ENCODE measurements at regions not wholly inside any gene's neighbourhood (a gene's known extent, or its start where the extent isn't known, plus 50 kb on each side); places are given as distances from the start of the nearest gene placed in this dataset.
"Not testable (repeated sequence)": the region's sequence is repeated elsewhere in the genome, so short reads cannot be mapped to it uniquely, and the experiment has no call there.

DNA sequence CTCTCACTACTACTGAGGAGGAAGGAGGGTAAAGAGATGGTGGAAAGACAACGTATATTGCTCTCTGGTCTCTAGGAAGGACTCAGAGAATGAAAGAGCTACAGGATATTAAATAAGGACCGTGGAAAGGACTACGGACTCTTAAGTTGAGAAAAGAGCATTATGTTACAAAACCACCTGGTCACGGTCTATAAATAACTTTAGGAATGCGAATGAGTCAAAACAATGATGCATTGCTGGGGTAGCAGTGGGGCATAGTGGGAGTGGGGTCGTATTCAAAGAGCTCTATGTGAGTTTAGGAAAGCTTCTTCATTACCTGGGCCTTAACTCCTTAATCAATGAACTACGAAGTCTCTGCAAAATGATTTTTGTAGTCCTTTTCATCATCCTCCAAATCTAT, 295.7 kb upstream of the SOX14 start:
- DNase-seq, result no peak

DNA sequence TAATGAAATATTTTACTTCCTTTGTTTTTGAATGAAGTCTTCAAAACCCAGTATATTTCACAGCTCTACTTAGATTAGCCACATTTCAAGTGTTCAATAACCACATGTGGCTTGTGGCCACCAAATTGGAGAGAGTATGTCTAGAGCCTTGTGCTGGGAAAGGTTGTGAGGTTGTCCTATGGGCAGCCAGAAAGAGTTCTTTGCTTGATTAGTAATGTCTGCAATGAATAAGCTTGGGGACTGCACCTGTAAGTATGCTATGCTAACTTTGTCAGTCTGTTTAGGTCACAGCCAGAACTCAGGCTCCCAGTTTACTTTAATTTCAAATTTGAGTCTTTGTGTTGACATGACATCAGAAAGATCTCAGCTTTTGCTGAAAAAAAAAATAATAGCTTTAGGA, 294.9 kb upstream of the SOX14 start:
- no peak for DNase-seq

DNA sequence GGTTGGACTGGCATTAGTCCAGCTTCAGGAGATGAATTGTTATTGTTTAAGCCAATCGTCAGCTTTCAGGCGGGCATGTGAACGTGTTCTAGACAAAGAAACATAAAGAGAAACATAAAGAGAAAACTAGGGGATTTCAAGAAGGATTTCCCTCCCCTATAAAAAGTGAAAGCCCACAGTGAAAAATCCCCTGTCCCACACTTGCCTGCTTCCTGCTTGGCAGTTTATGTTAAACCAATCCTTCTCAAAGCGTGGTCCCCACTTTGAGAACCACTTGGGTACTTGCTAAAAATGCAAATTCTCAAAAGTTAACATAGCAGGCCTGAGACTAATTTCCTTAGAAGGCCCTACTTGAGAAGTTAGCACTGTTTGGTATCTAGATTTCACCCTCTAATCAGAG, 293.0 kb upstream of the SOX14 start:
- no peak for DNase-seq

DNA sequence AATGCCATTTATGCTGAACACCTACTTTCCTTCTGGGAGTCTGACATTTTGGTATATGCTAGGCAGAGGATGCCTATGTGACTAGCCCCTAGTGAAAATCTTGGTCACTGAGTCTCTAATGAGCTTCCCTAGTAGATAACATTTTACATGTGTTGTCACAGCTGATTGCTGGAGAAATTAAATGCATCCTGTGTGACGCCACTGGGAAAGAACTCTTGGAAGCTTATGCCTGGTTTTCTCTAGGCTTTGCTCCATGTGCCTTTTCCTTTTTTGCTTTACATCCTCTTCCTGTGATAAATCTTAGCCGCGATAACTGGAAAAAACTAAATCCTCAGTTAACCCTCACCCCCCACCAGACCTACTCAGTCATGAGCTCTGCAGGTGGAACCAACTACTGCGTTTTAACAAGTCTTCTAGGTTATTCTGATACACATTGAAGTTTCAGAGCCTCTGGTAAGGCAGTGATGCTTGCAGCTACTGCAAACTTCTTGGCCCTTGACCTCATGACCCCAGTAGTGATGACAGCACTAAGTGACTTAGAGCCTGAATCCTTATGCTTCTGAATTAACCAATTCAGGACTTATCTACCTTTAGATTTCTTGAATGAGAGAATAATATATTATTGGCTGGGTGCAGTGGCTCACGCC, 292.4 kb upstream of the SOX14 start:
- DNase-seq, result no peak

DNA sequence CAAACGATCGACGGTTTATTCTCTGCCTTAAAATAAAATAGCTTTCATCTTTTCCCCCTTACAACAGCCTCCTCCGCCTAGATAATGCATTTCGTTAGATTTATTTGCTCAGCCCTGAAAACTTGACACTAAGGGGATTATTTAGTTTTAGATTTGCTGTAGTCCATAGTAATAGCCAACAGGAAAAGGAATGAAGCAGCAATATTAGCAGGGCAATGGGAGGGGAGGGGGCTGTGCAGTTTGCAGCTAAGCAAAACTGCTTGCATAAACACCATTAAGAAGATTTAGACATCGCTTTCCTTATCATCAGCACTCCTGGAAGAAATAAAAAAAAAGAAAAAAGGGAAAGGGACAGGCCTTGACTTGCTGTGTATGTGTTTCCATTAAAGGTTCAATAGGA, 286.5 kb upstream of the SOX14 start:
- DNase-seq, result no peak

DNA sequence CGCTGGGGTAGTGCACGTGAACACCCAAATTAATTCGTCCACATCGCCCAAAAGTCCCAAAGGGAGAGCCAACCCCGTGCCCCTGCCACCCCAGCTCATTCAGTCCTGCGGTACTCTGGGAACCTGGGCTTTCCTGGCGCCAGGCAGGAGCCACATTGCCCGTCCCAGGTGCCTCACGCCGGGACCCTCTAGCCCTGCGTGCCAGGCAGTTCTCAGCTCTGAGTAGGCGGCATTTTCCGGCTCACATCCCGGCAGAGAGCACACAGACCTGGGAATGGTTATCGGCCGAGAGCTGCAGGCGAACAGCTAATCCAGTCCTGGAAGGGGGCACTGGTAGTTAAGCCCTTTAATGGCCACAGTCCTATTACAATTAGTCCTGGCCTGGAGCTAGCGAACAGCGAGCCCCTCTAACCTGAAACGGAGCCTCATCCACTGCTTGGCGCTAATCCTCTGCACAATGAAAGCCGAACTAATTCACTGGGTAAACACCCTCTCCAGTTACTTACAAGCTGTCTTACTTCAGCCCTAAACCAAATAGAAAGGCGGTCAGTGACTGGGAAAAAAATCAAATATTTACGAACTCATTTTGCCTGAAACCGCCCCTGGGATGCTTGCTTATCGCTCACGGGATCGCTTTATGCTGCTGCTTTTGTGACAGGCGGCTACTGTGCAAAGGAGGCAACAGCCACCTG, 254.6 kb upstream of the SOX14 start:
- peak; percentile 31 for DNase-seq

DNA sequence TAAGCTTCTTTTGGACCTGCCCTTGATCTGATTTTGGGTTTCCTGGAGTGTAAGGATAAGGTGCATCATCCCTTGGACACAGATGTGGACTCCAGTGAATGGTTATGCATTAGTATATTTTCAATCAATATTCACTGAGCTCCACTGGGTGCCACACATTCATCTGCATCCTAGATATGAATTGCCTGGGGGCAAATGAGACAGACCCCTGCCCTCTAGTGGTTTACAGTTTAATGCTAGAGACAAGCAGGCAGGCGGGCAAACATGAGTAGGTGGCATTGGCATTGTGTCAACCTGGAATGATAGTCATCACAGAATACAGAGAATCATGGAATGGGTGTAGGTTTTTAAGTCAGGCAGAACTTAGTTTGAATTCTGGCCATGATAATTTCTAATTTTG, 252.5 kb upstream of the SOX14 start:
- no peak for DNase-seq

DNA sequence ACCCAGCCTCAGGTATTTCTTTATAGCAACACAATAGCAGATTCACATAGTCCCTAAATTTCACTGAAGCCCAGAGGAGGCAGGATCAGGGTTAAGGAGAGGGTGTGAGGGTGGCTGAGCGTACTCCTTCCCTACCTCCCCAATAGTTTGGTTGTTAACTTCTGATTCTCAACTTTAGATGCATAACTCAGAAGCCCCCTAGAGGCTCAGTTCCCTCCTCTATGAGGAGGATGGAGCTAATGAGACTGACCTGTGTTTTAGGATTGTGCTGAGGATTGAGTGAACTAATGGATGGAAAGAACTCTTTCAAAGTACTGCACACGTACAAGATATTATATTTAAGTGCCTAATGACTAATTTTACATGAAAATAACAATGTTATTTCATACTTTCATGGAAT, 249.3 kb upstream of the SOX14 start:
- no peak for DNase-seq

DNA sequence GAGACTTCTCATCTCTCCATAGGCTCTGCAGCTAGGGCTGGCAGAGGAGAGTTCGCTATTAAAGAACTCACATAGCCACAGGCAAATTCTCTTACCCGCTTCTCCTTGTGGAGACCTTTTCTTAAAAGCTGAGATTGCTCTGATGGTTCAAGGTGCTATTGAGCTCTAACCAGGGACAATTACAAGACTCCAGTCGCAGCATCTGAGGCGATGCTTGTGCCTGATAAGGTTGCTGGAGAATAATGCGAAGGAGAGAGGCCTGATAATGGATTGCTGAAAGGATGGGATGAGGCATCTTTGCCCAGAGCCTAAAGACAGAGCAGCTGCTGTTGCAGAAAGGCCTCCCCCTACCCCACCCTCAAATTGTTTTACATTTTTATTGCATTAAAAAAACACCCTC, 244.5 kb upstream of the SOX14 start:
- DNase-seq, result no peak

DNA sequence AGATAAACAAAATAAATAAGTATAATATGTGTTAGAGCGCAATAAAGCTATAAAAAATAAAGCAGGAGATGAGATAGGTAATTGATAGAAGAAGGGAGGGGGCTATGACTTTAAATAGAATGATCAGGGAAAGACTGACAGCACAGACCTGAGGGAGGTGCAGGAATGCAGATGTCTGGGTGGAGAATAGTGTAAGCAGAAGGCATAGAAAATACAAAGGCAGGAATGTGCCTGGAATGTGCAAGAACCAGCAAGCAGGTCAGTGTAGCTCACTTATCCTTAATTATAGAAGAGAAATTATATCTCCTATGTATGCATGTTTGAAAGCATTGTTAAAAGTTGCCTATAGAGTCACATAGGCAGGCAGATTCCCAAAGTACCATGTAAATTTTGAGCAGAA, 239.4 kb upstream of the SOX14 start:
- DNase-seq, result no peak

DNA sequence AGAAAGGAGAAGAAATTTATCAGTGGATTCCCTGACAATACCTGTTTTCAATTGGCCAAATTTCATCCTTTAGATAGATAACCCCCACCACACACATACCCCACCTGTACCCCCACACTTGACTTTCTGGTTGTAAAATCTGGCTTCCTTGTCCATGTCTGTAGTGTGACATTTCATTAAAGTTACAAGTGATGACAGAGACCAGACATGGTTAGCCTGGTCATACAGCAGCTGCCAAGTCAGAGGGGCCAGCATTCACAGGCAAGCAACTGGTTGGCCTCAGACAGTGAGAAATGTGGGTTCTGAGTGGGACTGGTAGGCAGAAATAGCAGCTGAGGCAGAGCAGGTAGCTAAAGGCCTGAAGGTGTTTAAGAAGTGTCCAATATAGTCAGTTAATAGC, 238.6 kb upstream of the SOX14 start:
- no peak for DNase-seq

DNA sequence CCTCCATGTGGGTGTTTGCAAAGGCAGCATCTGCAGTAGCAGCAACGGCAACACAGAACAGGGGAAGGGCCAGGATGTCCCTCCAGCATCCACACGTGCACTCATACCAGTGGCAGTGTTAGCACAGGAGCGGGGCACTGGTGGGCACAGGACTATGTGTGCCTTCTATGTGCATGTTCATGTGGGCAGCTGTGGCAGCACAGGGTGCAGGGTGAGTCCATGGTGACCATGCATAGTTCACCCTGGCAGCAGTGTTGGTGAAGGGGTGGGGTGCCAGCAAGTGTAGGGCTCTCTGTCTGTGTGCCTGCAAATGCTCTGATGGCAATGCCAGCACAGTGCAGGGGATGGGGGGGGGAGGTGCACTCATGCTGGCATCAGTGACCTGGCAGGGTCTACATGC, 222.1 kb upstream of the SOX14 start:
- no peak for DNase-seq

DNA sequence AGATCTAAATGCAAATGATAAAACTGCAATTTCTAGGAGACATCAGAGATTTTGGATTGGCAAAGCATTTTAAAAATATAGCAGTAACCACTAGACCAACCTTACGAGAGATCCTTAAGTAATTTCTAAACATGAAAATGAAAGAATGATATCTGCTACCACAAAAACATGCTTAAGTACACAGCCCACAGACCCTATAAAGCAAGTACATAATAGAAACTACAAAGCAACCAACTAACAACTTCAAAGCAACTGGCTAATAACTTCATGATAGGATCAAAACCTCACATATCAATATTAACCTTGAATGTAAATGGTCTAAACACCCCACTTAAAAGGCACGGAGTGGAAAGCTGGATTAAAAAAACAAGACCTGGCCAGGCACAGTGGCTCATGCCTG, 209.9 kb upstream of the SOX14 start:
- no peak for DNase-seq

DNA sequence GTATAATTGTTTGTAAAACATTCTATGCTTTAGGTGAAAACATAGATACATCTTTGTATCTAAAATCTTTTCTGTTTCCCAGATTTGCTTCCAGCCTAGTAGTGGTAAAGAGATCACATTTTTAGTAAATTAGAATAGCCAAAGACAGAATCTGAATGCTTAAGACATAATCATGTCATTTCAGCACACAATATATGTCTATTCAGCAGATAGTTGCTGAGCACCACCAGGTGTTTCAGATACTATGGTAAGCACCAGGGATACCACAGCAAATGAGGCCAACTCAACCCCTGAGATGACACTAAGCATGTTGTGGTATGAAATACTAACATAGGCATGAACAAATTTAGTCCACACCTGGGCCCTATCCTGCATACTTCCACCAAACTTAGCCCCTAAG, 195.2 kb upstream of the SOX14 start:
- no peak for DNase-seq

DNA sequence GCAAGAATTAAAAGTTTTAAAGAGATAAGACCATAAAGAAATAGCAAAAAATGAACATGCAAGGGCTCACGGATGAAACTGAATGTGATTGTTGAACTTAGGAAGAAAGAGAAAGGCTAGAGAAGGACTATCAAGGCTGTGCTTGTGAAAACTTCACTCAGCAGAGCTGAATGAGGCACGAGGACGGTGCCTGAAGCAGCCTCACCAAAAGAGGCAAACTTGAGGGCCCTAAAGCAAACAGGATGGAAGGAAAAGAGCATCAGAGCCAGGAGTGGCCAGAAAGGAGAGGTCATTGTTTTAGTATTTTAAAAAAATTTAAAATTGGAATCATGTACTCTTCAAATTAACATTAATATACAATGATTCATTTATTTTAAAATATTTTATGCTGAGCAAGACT, 191.2 kb upstream of the SOX14 start:
- no peak for DNase-seq

DNA sequence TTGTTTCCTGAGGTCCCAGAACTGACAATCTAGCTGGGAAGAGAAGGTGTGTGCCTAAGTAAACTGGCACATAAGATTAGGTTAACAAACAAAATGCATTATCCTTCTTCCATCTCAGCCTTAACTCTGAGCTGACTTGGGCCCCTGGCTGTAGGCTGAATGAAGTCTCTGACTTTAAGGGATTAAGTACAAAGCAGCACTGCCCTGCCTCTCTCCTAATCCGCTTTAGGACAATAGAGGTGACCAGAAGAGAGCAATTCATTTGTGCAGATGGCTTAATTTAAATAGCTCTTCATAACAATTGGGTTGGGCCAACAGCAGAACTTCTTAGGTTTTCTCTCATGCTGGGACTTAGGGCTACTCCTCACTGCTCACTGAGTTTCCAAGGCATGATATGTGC, 181.6 kb upstream of the SOX14 start:
- DNase-seq, result no peak

DNA sequence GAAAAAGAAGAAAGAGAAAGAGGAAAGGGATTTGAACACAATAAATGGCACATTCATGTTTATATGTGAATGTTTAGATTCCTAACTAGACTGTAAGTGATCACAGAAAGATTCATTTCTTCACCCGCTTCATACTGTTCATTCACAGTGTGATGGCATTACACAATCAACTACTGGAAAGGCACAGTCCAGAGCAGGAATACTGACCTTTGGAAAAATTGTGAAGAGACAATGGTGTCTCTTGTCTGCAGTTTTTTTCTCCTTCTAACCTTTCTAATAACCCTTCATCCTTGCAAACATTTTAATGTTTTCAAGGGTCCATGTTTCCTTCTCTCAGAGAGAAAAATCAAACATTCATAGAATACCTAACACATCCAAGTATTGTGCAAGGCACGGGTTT, 180.9 kb upstream of the SOX14 start:
- no peak for DNase-seq

DNA sequence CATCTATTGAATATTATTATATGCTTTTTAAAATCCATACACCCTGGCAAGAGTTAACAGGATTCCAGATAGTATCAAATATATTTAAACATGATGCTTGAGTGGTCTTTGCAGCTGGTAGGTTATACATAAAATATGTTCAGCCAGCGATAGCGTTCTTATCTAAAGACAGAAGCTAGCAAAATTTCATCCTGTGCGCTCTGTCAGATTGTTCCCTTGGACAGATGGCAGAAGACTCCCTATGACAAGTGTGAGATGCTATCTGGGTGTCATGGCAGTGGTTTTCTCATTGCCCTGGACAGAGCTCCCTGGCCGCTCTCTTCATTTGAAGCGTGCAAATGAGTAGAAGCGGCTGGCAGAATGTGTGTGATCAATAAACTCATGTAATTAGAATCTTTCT, 175.2 kb upstream of the SOX14 start:
- DNase-seq, result no peak

DNA sequence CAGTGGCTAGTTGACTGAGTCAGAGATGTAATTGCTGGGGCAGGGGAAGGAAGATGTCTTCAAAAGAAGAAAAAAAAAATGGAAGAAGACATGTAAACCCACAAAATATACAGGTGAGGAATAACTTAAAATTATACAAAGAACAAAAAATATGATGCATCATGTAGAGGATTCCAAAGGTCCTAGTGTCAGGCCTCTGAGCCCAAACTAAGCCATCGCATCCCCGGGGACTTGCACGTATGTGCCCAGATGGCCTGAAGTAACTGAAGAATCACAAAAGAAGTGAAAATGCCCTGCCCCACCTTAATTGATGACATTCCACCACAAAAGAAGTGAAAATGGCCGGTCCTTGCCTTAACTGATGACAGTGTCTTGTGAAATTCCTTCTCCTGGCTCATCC, 168.7 kb upstream of the SOX14 start:
- not testable (repeated sequence) for DNase-seq

DNA sequence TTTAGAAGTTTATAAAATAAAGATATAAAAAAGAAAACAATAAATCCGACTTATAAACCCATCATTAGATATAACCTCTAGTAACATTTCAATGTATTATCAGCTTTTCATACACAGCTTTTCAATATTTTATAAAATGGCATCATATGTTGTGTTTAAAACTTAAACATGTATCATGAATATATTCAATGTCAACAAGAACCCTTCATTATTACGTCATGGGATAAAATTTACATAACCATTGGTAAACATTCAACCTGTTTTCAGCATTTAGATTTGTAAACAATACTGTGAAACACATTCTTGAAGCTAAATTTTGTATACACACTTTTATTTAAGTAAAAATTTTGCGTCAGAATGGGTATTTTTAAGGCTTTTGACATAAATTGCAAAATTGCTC, 153.4 kb upstream of the SOX14 start:
- no peak for DNase-seq

DNA sequence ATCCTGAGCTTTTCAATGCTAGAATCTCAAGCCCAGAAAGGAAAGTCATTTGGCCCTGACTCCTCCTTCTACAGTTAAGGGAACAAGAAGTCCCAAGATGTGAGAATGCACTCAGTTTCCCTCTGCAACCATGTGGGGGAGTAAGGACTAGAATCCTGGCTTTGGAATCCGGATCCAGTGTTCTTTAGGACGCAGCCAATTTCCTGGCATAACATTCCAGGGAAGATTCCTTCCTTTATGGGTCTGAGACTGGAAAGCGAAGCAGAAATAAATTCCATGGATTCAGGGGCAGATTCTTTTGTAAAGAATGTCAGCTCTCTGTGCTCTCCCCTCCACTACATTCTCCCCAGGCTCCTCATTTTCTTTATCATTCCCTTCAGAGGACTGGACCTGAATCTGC, 151.8 kb upstream of the SOX14 start:
- no peak for DNase-seq

DNA sequence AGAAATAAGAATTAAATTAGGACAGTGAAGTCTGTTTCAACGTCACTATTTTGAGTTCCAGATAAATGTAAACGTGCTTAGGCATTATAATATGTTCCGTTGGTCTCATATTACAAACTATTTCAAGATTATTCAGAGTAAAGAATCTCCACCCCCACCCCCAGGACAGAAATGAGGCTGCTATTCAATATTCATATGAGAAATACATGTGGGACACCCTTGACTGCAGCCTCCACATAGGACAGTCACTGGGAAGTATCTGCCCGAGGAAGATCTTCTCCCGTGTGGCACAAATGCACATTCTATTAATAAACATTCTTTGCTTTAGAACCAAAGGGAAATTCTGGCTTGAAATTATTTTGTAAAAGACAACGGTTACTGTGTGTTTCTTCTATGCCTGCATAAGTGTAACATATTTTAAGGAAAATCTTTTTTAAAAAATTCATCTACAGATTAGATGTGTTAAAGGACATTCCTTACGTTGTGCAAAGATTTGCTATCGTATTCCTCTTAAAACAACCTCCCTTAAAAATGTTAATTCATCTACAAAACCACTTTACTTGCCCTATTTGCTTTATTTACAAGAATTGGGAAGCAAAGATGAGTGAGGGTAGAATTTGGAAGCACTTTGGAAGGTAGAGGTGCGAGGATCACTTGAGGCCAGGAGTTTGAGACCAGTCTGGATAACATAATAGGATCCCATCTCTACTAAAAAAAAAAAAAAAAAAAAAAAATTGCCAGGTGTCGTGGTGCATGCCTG, 148.3 kb upstream of the SOX14 start:
- no peak for DNase-seq

DNA sequence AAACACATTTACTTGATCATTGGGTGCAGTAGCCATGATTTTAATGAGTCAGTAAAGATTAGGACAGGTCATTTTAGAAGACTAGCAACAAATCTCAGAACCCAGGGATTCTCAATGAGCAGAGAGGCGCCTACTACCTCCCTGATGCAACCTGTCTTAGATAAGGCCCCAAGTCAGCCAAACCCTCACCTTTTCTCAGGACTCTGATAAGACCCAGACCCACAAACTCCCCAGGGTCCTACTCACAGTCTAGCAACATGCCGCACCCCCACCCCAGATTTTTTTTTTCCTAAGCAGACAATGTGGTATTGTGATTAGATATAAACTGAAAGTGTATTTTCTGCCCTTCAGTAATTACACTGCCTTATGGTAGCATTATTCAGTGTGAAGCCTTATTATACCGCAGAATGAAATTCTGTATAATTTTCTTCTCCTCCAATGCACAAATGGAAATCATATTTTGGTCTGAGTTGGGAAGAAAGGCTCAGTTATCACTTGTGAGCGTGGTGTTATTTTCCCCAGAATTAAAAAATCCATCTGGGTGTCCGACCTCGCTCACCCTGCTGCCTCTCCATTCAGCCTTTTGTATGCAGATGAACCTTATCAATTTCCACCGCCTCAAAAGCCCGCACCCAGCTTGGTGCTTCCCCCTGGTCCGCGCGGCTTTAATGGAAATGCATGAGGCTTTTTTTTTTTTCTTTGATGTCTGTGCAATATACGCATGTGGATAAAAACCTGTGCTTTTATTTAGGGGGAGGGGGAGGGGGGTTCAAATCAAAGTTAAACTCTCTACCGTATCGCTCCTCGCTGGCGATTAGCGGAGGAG, 122.0 kb upstream of the SOX14 start:
- DNase-seq, result no peak

DNA sequence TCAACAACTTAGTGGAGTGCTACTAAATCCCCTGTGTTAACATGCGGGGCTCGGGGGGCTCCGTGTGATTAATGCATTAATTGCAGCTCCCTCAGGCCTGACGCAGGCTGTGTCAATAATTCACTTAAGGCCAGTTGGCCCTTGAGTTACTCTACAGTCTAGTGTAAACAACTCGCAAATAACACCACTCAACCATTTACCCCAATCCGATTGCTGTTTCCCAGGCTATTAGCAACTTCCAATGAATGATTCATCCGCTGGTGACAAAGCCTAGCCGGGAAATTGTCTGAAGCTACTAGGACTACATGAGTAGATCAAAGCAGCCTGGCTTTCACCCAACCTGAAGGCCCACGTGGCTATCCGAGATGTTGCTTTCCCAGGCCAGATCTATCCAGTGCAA, 121.3 kb upstream of the SOX14 start:
- peak; percentile 0 for DNase-seq

Data from NCI-H69 (cell line).